DMS114 treated with DMSO at 0.1 percent for 48 hours (cell line): ENCODE measurements at regions not wholly inside any gene's neighbourhood (a gene's known extent, or its start where the extent isn't known, plus 50 kb on each side); places are given as distances from the start of the nearest gene placed in this dataset.

Experiments used
- DNase-seq: peaks from one replicate; lab custom pipeline; 2025; ENCODE audit not compliant: unreplicated experiment; lab: John Stamatoyannopoulos, UW

- DNase-seq: no peak
Observed at GRCh38 chr5:152855441-152855840, 450.4 kb upstream of the NMUR2 start.

GRCh38 chr5:152861231-152861630 lies 456.2 kb upstream of the NMUR2 start:
- DNase-seq: no peak

GRCh38 chr5:152864447-152864846 lies 459.4 kb upstream of the NMUR2 start:
- DNase-seq: no peak

GRCh38 chr5:152864991-152865390 lies 459.9 kb upstream of the NMUR2 start:
- no peak for DNase-seq

- DNase-seq: no peak
Observed at GRCh38 chr5:152869971-152870370, 464.9 kb upstream of the NMUR2 start.

- DNase-seq: no peak
Observed at GRCh38 chr5:152882621-152883020, 477.5 kb upstream of the NMUR2 start.

GRCh38 chr5:152883066-152883775 lies 478.1 kb upstream of the NMUR2 start:
- DNase-seq: no peak

GRCh38 chr5:152884006-152884405 lies 478.9 kb upstream of the NMUR2 start:
- no peak for DNase-seq

GRCh38 chr5:152900332-152900731 lies 495.3 kb upstream of the NMUR2 start:
- no peak for DNase-seq

GRCh38 chr5:152901754-152902153 lies 496.7 kb upstream of the NMUR2 start:
- no peak for DNase-seq

GRCh38 chr5:152905286-152905685 lies 500.2 kb upstream of the NMUR2 start:
- DNase-seq: no peak

- no peak for DNase-seq
Observed at GRCh38 chr5:152907488-152908245, 502.6 kb upstream of the NMUR2 start.

- no peak for DNase-seq
Observed at GRCh38 chr5:152912924-152913323, 507.8 kb upstream of the NMUR2 start.

GRCh38 chr5:152932621-152933020 lies 527.5 kb upstream of the NMUR2 start:
- DNase-seq: no peak

GRCh38 chr5:152933056-152933455 lies 528.0 kb upstream of the NMUR2 start:
- DNase-seq: no peak

GRCh38 chr5:152938630-152939029 lies 533.6 kb upstream of the NMUR2 start:
- DNase-seq: no peak

- DNase-seq: no peak
Observed at GRCh38 chr5:152942633-152943336, 537.7 kb upstream of the NMUR2 start.

GRCh38 chr5:152953788-152954483 lies 536.5 kb upstream of the GRIA1 start:
- DNase-seq: no peak

- no peak for DNase-seq
Observed at GRCh38 chr5:152956943-152957613, 533.4 kb upstream of the GRIA1 start.

GRCh38 chr5:152978141-152978835 lies 512.2 kb upstream of the GRIA1 start:
- DNase-seq: no peak
